Retinal pigment epithelial cell (primary cell): ENCODE measurements at regions not wholly inside any gene's neighbourhood (a gene's known extent, or its start where the extent isn't known, plus 50 kb on each side); places are given as distances from the start of the nearest gene placed in this dataset.
"Not testable (repeated sequence)": the region's sequence is repeated elsewhere in the genome, so short reads cannot be mapped to it uniquely, and the experiment has no call there.

Experiments used
- DNase-seq: peaks from one replicate; pipeline ENCODE4 v3.0.0-alpha.2; 2010; ENCODE audit warnings: low read depth
- H3K4me3 ChIP-seq: 2 replicates; pipeline ENCODE4 v1.5.1; 2011; ENCODE audit warnings: mild to moderate bottlenecking, low read length, control low read depth, moderate library complexity
- TF ChIP-seq, protein P1 (sequence below): conservative IDR thresholded peaks from 2 replicates; pipeline ENCODE4 v1.5.1; 2011; ENCODE audit warnings: low read depth, low read length, control low read depth, inconsistent platforms

DNA sequence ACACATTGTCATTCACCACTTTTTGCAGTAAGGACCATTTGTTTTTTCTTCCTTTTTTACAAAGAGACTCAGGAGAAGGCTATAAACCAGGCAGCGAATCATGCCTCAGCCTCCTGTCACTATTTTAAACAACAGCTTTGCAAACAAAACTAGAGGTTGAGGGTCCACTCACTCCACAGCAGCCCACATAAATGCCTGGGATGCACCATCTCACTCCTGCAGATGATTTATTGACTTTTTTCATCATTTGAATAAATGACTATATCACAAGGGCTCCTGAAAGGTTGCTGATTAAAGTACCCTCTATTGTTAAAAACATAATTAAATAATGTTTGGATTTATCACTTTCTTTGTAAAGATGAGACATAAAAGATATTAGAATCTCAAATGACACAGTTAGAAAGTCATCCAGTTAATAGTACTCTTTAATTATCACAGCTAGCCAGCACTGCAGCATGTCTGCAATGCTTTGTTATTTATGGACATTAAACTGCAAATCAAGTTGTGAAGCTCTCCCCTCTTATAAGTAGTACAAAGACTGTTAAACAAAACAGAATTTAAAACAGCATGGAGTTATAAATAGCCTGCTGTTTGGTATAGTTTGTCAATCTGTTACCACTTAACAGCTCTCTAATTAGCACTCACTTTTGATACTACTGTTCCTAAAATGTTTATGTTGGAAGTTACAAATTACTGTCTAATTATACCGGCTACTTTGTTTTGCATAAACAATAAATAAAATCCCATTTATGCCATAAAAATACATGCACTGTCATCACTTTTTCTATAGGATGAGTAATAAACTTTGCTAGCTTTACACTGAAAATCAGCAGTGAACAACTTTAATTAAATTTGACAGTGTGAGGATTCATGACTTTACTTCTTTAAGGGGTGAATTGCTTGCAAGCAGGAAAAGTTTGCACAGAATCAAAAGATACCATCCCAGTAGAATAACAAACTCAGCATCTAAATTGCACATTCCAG is 853.2 kb downstream of the UQCRFS1 start:
- DNase-seq, result no peak
- TF ChIP-seq, protein P1, sequence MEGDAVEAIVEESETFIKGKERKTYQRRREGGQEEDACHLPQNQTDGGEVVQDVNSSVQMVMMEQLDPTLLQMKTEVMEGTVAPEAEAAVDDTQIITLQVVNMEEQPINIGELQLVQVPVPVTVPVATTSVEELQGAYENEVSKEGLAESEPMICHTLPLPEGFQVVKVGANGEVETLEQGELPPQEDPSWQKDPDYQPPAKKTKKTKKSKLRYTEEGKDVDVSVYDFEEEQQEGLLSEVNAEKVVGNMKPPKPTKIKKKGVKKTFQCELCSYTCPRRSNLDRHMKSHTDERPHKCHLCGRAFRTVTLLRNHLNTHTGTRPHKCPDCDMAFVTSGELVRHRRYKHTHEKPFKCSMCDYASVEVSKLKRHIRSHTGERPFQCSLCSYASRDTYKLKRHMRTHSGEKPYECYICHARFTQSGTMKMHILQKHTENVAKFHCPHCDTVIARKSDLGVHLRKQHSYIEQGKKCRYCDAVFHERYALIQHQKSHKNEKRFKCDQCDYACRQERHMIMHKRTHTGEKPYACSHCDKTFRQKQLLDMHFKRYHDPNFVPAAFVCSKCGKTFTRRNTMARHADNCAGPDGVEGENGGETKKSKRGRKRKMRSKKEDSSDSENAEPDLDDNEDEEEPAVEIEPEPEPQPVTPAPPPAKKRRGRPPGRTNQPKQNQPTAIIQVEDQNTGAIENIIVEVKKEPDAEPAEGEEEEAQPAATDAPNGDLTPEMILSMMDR, result no peak
- H3K4me3 ChIP-seq, result no peak overlapping the region

GRCh38 chr19:28358633-28359032 is 854.3 kb downstream of the UQCRFS1 start:
- H3K4me3 ChIP-seq, result no peak overlapping the region
- TF ChIP-seq, protein P1, result no peak
- no peak for DNase-seq

DNA sequence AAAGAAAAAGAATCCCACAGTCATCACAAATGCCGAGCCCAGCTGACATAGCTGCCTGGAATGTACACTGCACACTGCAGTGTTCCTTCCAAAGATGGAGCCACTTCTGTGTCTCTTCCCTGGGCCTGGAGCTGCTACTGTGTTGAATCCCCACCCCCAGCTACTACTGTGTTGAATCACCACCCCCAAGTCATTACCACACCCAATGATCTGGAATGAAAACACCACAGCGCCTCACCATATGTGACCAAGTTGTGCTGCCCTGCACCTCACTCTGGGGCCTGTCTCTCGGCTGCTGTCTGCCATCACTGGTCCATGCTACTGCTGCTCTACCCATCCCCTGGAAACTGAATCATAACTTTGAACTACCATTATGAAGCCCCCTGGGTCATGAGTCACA is 861.2 kb downstream of the UQCRFS1 start:
- TF ChIP-seq, protein P1, result no peak
- no peak overlapping the region for H3K4me3 ChIP-seq
- DNase-seq, result no peak

DNA sequence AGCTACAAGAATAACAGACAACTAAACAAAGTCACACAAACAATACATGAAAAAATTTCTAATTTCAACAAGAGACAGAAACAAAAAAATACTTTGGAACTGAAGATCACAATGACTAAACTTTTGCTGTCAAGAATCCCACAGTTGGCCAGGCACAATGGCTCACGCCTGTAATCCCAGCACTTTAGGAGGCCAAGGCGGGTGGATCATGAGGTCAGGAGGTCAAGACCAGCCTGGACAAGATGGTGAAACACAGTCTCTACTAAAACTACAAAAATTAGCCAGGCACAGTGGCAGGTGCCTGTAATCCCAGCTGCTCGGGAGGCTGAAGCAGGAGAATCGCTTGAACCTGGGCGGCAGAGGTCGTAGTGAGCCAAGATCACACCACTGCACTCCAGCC is 861.6 kb downstream of the UQCRFS1 start:
- DNase-seq, H3K4me3 ChIP-seq: not testable (repeated sequence)

DNA sequence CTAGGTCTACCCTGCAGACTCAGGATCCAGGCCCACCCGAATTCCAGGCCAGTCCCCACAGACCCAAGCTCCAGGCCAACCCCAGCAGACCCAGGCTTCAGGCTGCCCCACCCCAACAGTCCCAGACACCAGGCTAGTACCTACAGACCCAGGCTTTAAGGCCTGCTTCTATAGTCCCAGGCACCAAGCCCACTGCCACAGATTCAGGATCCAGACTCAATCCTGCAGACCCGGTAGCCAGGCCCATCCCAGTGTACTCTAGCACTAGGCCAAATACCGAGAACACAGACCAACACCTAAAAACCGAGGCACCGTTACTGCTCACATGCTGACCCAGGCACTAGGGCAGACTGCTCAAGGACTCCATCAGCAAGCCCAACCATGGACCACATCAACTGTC is 862.3 kb downstream of the UQCRFS1 start:
- H3K4me3 ChIP-seq, result no peak overlapping the region
- TF ChIP-seq, protein P1, result no peak
- DNase-seq, result no peak

DNA sequence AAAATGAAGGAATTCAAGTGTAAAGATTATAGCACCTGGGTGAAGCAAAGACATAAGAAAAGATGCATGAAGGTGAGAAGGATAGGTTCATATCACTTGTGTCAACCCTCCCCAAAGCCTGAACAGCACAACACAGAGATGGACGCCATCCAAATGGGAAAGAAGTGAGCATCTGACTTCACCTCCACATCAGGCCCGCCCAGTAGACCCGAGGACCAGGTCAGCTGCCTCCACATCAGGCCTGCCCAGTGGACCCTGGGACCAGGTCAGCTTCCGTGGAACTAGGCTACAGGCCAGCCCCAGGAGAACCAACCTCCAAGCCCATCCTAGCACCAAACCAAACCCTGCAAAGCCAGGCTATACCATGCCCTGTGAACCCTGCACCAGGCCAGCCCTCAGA is 862.9 kb downstream of the UQCRFS1 start:
- no peak for DNase-seq

GRCh38 chr19:28349604-28350003 is 863.3 kb downstream of the UQCRFS1 start:
- TF ChIP-seq, protein P1, result no peak
- DNase-seq, result no peak
- no peak overlapping the region for H3K4me3 ChIP-seq

More for the DNA sequence above, 862.9 kb downstream of the UQCRFS1 start:
- H3K4me3 ChIP-seq, result no peak overlapping the region
- TF ChIP-seq, protein P1, result no peak
